Caco-2 (cell line): ENCODE measurements at regions not wholly inside any gene's neighbourhood (a gene's known extent, or its start where the extent isn't known, plus 50 kb on each side); places are given as distances from the start of the nearest gene placed in this dataset.
"Not testable (repeated sequence)": the region's sequence is repeated elsewhere in the genome, so short reads cannot be mapped to it uniquely, and the experiment has no call there.

ENCODE experiments used
- BruUV-seq: library from RNA; stranded (reverse); fragments of 400-500 nt; replicated peaks from 2 replicates; lab custom pipeline; 2021; lab: Mats Ljungman, UMichigan
- CTCF ChIA-PET: fragments of 300-600 bp; sonication (Branson Sonifier 250); formaldehyde crosslinking; loops from one replicate; lab custom pipeline; 2022; ENCODE audit warnings: antibody characterized with exemption; lab: Charles Lee
- POLR2A ChIA-PET: fragments of 300-600 bp; sonication (Branson Sonifier 250); formaldehyde crosslinking; loops from one replicate; lab custom pipeline; 2022; ENCODE audit warnings: antibody characterized with exemption; lab: Charles Lee
- DNase-seq, 2 experiments: peaks; one replicate each; pipeline versions ENCODE4 v3.0.0 to v3.0.0-alpha.2; 2020 to 2022
- H3K27me3 ChIP-seq: replicated peaks from 2 replicates; pipeline ENCODE4 v1.6.0; 2011; ENCODE audit warnings: low read length; ENCODE audit not compliant: control insufficient read depth, insufficient read depth
- H3K36me3 ChIP-seq: 2 replicates; pipeline ENCODE4 v1.5.1; 2011; ENCODE audit warnings: low read length; ENCODE audit not compliant: control insufficient read depth, insufficient read depth
- H3K4me1 ChIP-seq: fragments of 250-450 bp; sonication (Bioruptor Pico); 2 replicates; pipeline ENCODE4 v1.5.1; 2020; ENCODE audit warnings: mild to moderate bottlenecking
- H3K4me3 ChIP-seq: 2 replicates; pipeline ENCODE4 v1.5.1; 2011; ENCODE audit warnings: low read depth, mild to moderate bottlenecking, control low read depth, low read length
- H3K9me3 ChIP-seq: fragments of 250-450 bp; sonication (Bioruptor Pico); 2 replicates; pipeline ENCODE4 v1.5.1; 2020; ENCODE audit warnings: mild to moderate bottlenecking, moderate library complexity
- H3K27ac Mint-ChIP-seq: one replicate; pipeline ENCODE4 v1.8.0; 2022; ENCODE audit warnings: mixed read lengths; ENCODE audit not compliant: unreplicated experiment
- H3K27me3 Mint-ChIP-seq: one replicate; pipeline ENCODE4 v1.8.0; 2022; ENCODE audit warnings: mixed read lengths; ENCODE audit not compliant: insufficient read depth, unreplicated experiment
- H3K36me3 Mint-ChIP-seq: one replicate; pipeline ENCODE4 v1.8.0; 2022; ENCODE audit warnings: mild to moderate bottlenecking, mixed read lengths; ENCODE audit not compliant: insufficient read depth, unreplicated experiment
- H3K4me1 Mint-ChIP-seq: one replicate; pipeline ENCODE4 v1.8.0; 2022; ENCODE audit warnings: low read depth, mixed read lengths; ENCODE audit not compliant: unreplicated experiment
- H3K4me3 Mint-ChIP-seq: one replicate; pipeline ENCODE4 v1.8.0; 2022; ENCODE audit warnings: mild to moderate bottlenecking, moderate library complexity, mixed read lengths; ENCODE audit not compliant: unreplicated experiment
- H3K9me3 Mint-ChIP-seq: one replicate; pipeline ENCODE4 v1.8.0; 2022; ENCODE audit warnings: mixed read lengths; ENCODE audit not compliant: unreplicated experiment
- intact Hi-C: fragments of 100-400 bp; cut with micrococcal nuclease; formaldehyde crosslinking; loops from one replicate; pipeline ENCODE4 v1.10.0; 2022; ENCODE audit not compliant: unreplicated experiment

- H3K4me1 ChIP-seq, POLR2A ChIA-PET, H3K9me3 Mint-ChIP-seq, H3K36me3 ChIP-seq, CTCF ChIA-PET, BruUV-seq, H3K4me3 Mint-ChIP-seq, DNase-seq, H3K36me3 Mint-ChIP-seq, H3K4me1 Mint-ChIP-seq, intact Hi-C loops, H3K27me3 ChIP-seq, H3K27ac Mint-ChIP-seq, H3K9me3 ChIP-seq, H3K4me3 ChIP-seq, H3K27me3 Mint-ChIP-seq: not testable (repeated sequence)
These were observed 128.4 kb downstream of the TNFRSF13B start for GRCh38 chr17:16843511-16843910.

DNA sequence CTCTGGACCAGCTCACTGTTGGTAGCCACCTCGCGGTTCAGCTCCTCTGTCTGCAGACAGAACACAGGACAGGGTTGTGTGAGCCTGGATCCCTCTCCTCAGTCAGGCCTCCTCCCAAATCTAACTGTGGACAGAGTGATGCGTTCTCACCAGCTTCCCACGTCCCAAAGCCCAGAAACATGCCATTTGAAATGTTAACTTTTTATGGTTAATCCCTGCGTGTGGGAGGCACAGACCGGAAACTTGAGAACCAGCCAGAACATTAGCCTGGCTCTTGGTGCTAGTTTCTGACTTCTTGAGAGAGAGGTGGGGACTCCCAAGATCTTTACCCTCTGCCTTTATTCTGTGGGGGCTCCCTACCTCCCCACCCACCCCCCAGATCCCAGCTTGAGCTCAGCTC, 129.6 kb downstream of the TNFRSF13B start:
- H3K36me3 Mint-ChIP-seq, H3K9me3 Mint-ChIP-seq, H3K9me3 ChIP-seq, H3K4me1 Mint-ChIP-seq, DNase-seq, H3K27me3 ChIP-seq, CTCF ChIA-PET, H3K27me3 Mint-ChIP-seq, H3K4me1 ChIP-seq, H3K4me3 ChIP-seq, intact Hi-C loops, POLR2A ChIA-PET, H3K36me3 ChIP-seq, H3K27ac Mint-ChIP-seq, H3K4me3 Mint-ChIP-seq, BruUV-seq: not testable (repeated sequence)

DNA sequence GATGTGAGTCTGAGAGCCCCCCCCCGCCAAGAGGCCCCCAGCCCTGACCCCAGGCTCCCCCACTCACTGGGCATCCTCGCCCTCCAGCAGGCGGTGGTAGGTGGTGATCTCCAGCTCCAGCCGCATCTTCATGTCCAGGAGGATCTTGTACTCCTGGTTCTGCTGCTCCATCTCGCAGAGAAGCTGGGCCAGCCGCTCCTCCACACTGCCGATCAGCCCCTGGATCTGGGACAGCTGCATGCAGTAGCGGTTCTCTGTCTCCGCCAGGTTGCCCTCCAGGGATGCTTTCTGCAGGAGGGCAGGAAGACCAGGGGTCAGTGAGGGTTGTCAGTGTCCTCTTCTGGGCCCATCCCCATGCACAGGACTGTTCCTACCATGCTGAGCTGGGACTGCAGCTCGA, 130.0 kb downstream of the TNFRSF13B start:
- H3K27ac Mint-ChIP-seq, H3K36me3 Mint-ChIP-seq, BruUV-seq, H3K4me1 Mint-ChIP-seq, intact Hi-C loops, H3K36me3 ChIP-seq, H3K4me3 Mint-ChIP-seq, H3K9me3 ChIP-seq, H3K4me3 ChIP-seq, H3K4me1 ChIP-seq, H3K27me3 Mint-ChIP-seq, POLR2A ChIA-PET, H3K9me3 Mint-ChIP-seq, CTCF ChIA-PET, H3K27me3 ChIP-seq: not testable (repeated sequence)
- peak in 1 of 2 experiments; percentile 29 for DNase-seq

DNA sequence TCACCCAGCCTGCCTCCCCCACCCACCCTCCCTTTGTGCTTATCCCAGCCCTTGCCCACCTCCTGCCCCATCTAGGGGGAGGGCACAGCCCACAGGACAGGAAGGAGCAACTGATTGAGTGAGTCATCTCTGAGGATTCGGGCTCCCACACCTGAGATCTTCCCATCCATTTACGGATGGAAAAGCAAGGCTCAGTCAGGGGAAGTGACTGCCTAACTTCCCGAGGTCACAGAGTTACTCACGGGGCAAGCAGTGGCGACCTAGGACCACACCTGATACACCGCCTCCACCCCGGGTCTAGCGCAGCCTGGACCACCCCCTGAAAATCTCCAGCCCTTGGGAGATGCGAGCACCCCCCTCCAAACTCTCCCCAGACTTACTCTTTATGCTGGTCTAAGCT, 131.7 kb downstream of the TNFRSF13B start:
- H3K4me1 ChIP-seq, CTCF ChIA-PET, BruUV-seq, H3K9me3 Mint-ChIP-seq, intact Hi-C loops, H3K27ac Mint-ChIP-seq, H3K4me1 Mint-ChIP-seq, H3K27me3 ChIP-seq, H3K36me3 Mint-ChIP-seq, H3K27me3 Mint-ChIP-seq, POLR2A ChIA-PET, H3K4me3 ChIP-seq, H3K36me3 ChIP-seq, H3K4me3 Mint-ChIP-seq, H3K9me3 ChIP-seq: not testable (repeated sequence)
- peak in 1 of 2 experiments; percentile 20 for DNase-seq

GRCh38 chr17:16839242-16840175, 132.4 kb downstream of the TNFRSF13B start:
- POLR2A ChIA-PET, H3K36me3 ChIP-seq, CTCF ChIA-PET, H3K4me3 Mint-ChIP-seq, BruUV-seq, H3K27me3 Mint-ChIP-seq, H3K4me1 Mint-ChIP-seq, H3K27ac Mint-ChIP-seq, H3K27me3 ChIP-seq, H3K9me3 ChIP-seq, H3K36me3 Mint-ChIP-seq, H3K9me3 Mint-ChIP-seq, DNase-seq, H3K4me1 ChIP-seq, H3K4me3 ChIP-seq, intact Hi-C loops: not testable (repeated sequence)

DNA sequence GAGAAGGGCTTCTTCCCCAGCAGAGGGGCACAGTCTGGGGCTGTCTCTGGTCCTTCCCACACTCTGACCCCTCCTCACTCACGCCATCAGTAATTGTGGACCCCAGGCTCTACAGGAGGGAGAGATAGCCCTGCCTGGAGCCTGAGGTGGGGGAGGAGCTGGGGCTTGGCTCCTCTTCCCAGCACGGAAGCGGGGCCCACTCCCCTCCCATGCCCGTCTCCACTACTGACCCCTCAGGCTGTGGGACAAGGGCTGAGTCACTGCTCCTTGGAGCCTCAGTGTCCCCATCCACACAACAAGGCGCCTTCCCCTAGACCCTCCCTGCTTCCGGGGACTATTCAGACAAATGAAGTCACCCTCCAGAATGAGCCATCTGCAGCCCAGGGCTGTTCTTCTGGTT, 133.1 kb downstream of the TNFRSF13B start:
- H3K36me3 ChIP-seq, H3K9me3 ChIP-seq, H3K27me3 Mint-ChIP-seq, H3K27ac Mint-ChIP-seq, H3K36me3 Mint-ChIP-seq, POLR2A ChIA-PET, CTCF ChIA-PET, H3K4me1 ChIP-seq, H3K4me3 ChIP-seq, BruUV-seq, H3K27me3 ChIP-seq, intact Hi-C loops, H3K4me1 Mint-ChIP-seq, H3K9me3 Mint-ChIP-seq, H3K4me3 Mint-ChIP-seq: not testable (repeated sequence)
- peak in 1 of 2 experiments; percentile 12 for DNase-seq

GRCh38 chr17:16838287-16838686, 133.6 kb downstream of the TNFRSF13B start:
- H3K27ac Mint-ChIP-seq, H3K27me3 Mint-ChIP-seq, H3K36me3 Mint-ChIP-seq, H3K4me1 Mint-ChIP-seq, H3K4me1 ChIP-seq, H3K4me3 Mint-ChIP-seq, H3K36me3 ChIP-seq, H3K9me3 ChIP-seq, intact Hi-C loops, POLR2A ChIA-PET, H3K27me3 ChIP-seq, H3K4me3 ChIP-seq, BruUV-seq, H3K9me3 Mint-ChIP-seq, CTCF ChIA-PET: not testable (repeated sequence)
- DNase-seq = peak in 1 of 2 experiments; percentile 34
